Kidney (tissue), 13 donors: ENCODE measurements at regions not wholly inside any gene's neighbourhood (a gene's known extent, or its start where the extent isn't known, plus 50 kb on each side); places are given as distances from the start of the nearest gene placed in this dataset.

Source experiments
- DNase-seq, 5 donors: peaks; one replicate each; pipeline ENCODE4 v3.0.0-alpha.2; 2013 to 2020
- FAIRE-seq: peaks from 2 replicates; lab custom pipeline; 2012; peaks lifted over from hg19 to GRCh38; lab: Jason Lieb, UNC
- H3K27ac ChIP-seq, 2 donors: one replicate each; pipeline ENCODE4 v1.7.0; 2013; ENCODE audit warnings: low read depth in 2 of 2, low read length in 2 of 2, inconsistent platforms in 1 of 2
- H3K27me3 ChIP-seq: one replicate; pipeline ENCODE4 v1.7.1; 2013; ENCODE audit warnings: low read length, inconsistent platforms; ENCODE audit not compliant: control insufficient read depth, insufficient read depth
- H3K36me3 ChIP-seq, 3 donors: one replicate each; pipeline versions ENCODE4 v1.7.0 to v1.7.1; 2013; ENCODE audit warnings: low read length in 3 of 3, control low read depth in 1 of 3, inconsistent platforms in 1 of 3; ENCODE audit not compliant: insufficient read depth in 3 of 3, control insufficient read depth in 2 of 3
- H3K4me1 ChIP-seq, 3 donors: one replicate each; pipeline versions ENCODE4 v1.7.0 to v1.7.1; 2013; ENCODE audit warnings: low read length in 3 of 3, inconsistent platforms in 1 of 3, low read depth in 1 of 3; ENCODE audit not compliant: control insufficient read depth in 2 of 3, insufficient read depth in 2 of 3
- H3K4me3 ChIP-seq, 3 donors: one replicate each; pipeline versions ENCODE4 v1.7.0 to v1.8.1; 2013; ENCODE audit warnings: low read length in 3 of 3, control low read depth in 1 of 3, inconsistent platforms in 1 of 3
- H3K9ac ChIP-seq, 3 donors: one replicate each; pipeline versions ENCODE4 v1.7.0 to v1.7.1; 2013; ENCODE audit warnings: low read length in 3 of 3, control low read depth in 1 of 3, inconsistent platforms in 1 of 3
- H3K9me3 ChIP-seq, 3 donors: one replicate each; pipeline versions ENCODE4 v1.7.0 to v1.7.1; 2013; ENCODE audit warnings: low read length in 3 of 3, control low read depth in 1 of 3, inconsistent platforms in 1 of 3; ENCODE audit not compliant: control insufficient read depth in 2 of 3, insufficient read depth in 1 of 3
- CTCF ChIP-seq: IDR thresholded peaks from 3 replicates; pipeline ENCODE4 v1.5.1; 2012; ENCODE audit warnings: mild to moderate bottlenecking, moderate library complexity, borderline replicate concordance; ENCODE audit not compliant: insufficient read depth; ENCODE audit errors: extremely low read depth
- intact Hi-C: fragments of 100-400 bp; cut with DNase I; formaldehyde crosslinking; loops from one replicate; pipeline ENCODE4 v1.11.1; 2022
- donor health status: control.
- donor health status: control.
- donor health status: control.
- donor health status: control.
- donor health status: control.
- donor health status: DM: yes; HTN: yes; CAD: no.
- donor health status: Normal renal cell carcinoma (clear cell type).

- Histone ChIP-seq H3K4me3 (no peak overlapping the region), H3K36me3 (no peaks in the 10 kb centered on the region), H3K27ac (no peak overlapping the region), H3K9ac (no peak overlapping the region), H3K9me3 (no peaks in the 10 kb centered on the region), H3K4me1 (no peaks in the 10 kb centered on the region), H3K27me3 (no peaks in the 10 kb centered on the region)
- DNase-seq (peak in 4 of 5 donors; percentile 48 to 58 (median 50)), FAIRE-seq (no peak)
- intact Hi-C loops, result no loop called here
- TF ChIP-seq CTCF, result peak; percentile 86
Observed at GRCh38 chr2:118202707-118203303, 114.5 kb downstream of the INSIG2 start.

GRCh38 chr2:118198268-118198667, 110.0 kb downstream of the INSIG2 start:
- Histone ChIP-seq H3K4me1 (no peaks in the 10 kb centered on the region), H3K36me3 (no peaks in the 10 kb centered on the region), H3K27me3 (no peaks in the 10 kb centered on the region), H3K9ac (no peak overlapping the region), H3K4me3 (no peak overlapping the region), H3K9me3 (no peaks in the 10 kb centered on the region), H3K27ac (no peak overlapping the region)
- FAIRE-seq (no peak), DNase-seq (no peak)
- intact Hi-C loops, result no loop called here
- no peak for TF ChIP-seq CTCF

GRCh38 chr2:118197011-118197675, 108.9 kb downstream of the INSIG2 start:
- no peak for TF ChIP-seq CTCF
- H3K27me3 ChIP-seq, result no peaks in the 10 kb centered on the region
- no peak overlapping the region for H3K9ac ChIP-seq
- no peak overlapping the region for H3K4me3 ChIP-seq
- DNase-seq, result no peak
- intact Hi-C loops, result no loop called here
- H3K4me1 ChIP-seq, result no peaks in the 10 kb centered on the region
- no peak overlapping the region for H3K27ac ChIP-seq
- FAIRE-seq, result no peak
- H3K9me3 ChIP-seq, result no peaks in the 10 kb centered on the region
- no peaks in the 10 kb centered on the region for H3K36me3 ChIP-seq
